ENCODE measurements at regions not wholly inside any gene's neighbourhood (a gene's known extent, or its start where the extent isn't known, plus 50 kb on each side); places are given as distances from the start of the nearest gene placed in this dataset.

DNA sequence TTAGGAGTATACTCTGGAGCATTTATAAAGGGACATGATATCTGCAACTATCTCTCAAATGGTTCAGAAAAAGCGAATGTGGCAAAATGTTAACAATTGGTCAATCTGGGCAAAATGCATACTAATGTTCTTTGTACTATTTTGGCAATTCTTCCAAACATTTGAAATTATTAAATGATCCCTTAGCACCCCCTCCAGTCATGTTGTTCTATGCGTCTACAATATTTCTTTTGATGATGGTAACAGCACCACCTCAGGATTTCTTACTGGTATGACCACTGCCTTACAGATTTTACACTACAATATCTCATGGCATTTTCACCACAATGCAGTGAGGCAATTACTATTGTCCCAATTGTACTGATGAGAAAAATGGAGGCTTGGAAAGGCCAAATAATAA, 52.9 kb upstream of the TRIO start (continued):
- TF ChIP-seq, protein P1, sequence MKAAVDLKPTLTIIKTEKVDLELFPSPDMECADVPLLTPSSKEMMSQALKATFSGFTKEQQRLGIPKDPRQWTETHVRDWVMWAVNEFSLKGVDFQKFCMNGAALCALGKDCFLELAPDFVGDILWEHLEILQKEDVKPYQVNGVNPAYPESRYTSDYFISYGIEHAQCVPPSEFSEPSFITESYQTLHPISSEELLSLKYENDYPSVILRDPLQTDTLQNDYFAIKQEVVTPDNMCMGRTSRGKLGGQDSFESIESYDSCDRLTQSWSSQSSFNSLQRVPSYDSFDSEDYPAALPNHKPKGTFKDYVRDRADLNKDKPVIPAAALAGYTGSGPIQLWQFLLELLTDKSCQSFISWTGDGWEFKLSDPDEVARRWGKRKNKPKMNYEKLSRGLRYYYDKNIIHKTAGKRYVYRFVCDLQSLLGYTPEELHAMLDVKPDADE (IDR thresholded peaks at IDR 0.05) = no peak
- TF ChIP-seq POLR2AphosphoS5 (IDR thresholded peaks at IDR 0.05; ENCODE audit: low read depth) (no peak), EZH2phosphoT487 (IDR thresholded peaks at IDR 0.05; ENCODE audit: unreplicated experiment) (no peak), ZNF331 (CRISPR knock-in tag; IDR thresholded peaks at IDR 0.05; ENCODE audit: low read depth) (no peak), CREB1 (CRISPR knock-in tag; IDR thresholded peaks at IDR 0.05; ENCODE audit: low read depth) (no peak), ZNF114 (CRISPR knock-in tag; IDR thresholded peaks at IDR 0.05) (no peak), JUNB (IDR thresholded peaks at IDR 0.05; ENCODE audit: unreplicated experiment) (no peak)

GRCh38 chr5:14089198-14089597, 53.9 kb upstream of the TRIO start:
- ATAC-seq (no peak), DNase-seq (ENCODE audit: low spot score) (no peak)
- Histone ChIP-seq H3K79me2 (replicated peaks; ENCODE audit: insufficient read depth) (no peaks in the 10 kb centered on the region), H3K9me2 (ENCODE audit: insufficient read depth) (no peaks in the 10 kb centered on the region), H3K4me3 (no peak overlapping the region), H3K27ac (ENCODE audit: low read depth) (no peak overlapping the region), H3K4me2 (no peak overlapping the region), H3K36me3 (ENCODE audit: insufficient read depth) (no peaks in the 10 kb centered on the region), H4K20me1 (replicated peaks; ENCODE audit: insufficient read depth) (no peaks in the 10 kb centered on the region), H3K4me1 (ENCODE audit: insufficient read depth) (peaks cover 12% of the 10 kb centered on the region), H3K27me3 (ENCODE audit: insufficient read depth) (no peaks in the 10 kb centered on the region), H3F3A (replicated peaks; ENCODE audit: low read depth) (no peaks in the 10 kb centered on the region), H2AFZ (no peak overlapping the region)
- Mint-ChIP-seq H3K4me1 (peaks cover 11% of the 10 kb centered on the region), H3K4me3 (no peak overlapping the region), H3K9me3 (peaks cover 12% of the 10 kb centered on the region; the same call in 2 of the 3 replicates), H3K36me3 (ENCODE audit: low read depth) (no peaks in the 10 kb centered on the region; the same call in 2 of the 3 replicates), H3K27ac (no peak overlapping the region), H3K27me3 (ENCODE audit: insufficient read depth, low read depth, poor library complexity) (no peaks in the 10 kb centered on the region)
- TF ChIP-seq ZNF462 (CRISPR knock-in tag; IDR thresholded peaks at IDR 0.05) (no peak), REST (IDR thresholded peaks at IDR 0.05; ENCODE audit: unreplicated experiment) (no peak), STAT1 (IDR thresholded peaks at IDR 0.05; ENCODE audit: unreplicated experiment) (no peak)
